DOHH2 (cell line): ENCODE measurements at regions not wholly inside any gene's neighbourhood (a gene's known extent, or its start where the extent isn't known, plus 50 kb on each side); places are given as distances from the start of the nearest gene placed in this dataset.

Experiments used
- H3F3A ChIP-seq: fragments of 200-600 bp; sonication (generic), shearing (Covaris generic); 2 replicates; pipeline ENCODE4 v1.6.0; 2016; ENCODE audit warnings: antibody characterized with exemption, mild to moderate bottlenecking; ENCODE audit not compliant: control insufficient read depth, insufficient read depth
- H3K27ac ChIP-seq: fragments of 200-600 bp; sonication (generic); 2 replicates; pipeline ENCODE4 v1.5.1; 2014; ENCODE audit warnings: low read depth, mild to moderate bottlenecking, low read length, moderate library complexity
- H3K27me3 ChIP-seq: fragments of 200-600 bp; sonication (generic); 2 replicates; pipeline ENCODE4 v1.6.1; 2014; ENCODE audit warnings: mild to moderate bottlenecking, low read length, mixed read lengths; ENCODE audit not compliant: control insufficient read depth
- H3K36me3 ChIP-seq: fragments of 200-600 bp; sonication (generic); 2 replicates; pipeline ENCODE4 v1.6.1; 2014; ENCODE audit warnings: mild to moderate bottlenecking, low read length, moderate library complexity, mixed read lengths; ENCODE audit not compliant: control insufficient read depth
- H3K4me1 ChIP-seq: fragments of 200-600 bp; sonication (generic); 2 replicates; pipeline ENCODE4 v1.6.1; 2014; ENCODE audit warnings: mild to moderate bottlenecking, low read length, mixed read lengths; ENCODE audit not compliant: control insufficient read depth
- H3K4me2 ChIP-seq: fragments of 200-600 bp; sonication (generic); 2 replicates; pipeline ENCODE4 v1.6.0; 2014; ENCODE audit warnings: mild to moderate bottlenecking, low read length, moderate library complexity
- H3K4me3 ChIP-seq: fragments of 200-600 bp; sonication (generic); 2 replicates; pipeline ENCODE4 v1.5.1; 2014; ENCODE audit warnings: mild to moderate bottlenecking, low read length, mixed read lengths
- H3K79me2 ChIP-seq: fragments of 200-600 bp; sonication (generic); 2 replicates; pipeline ENCODE4 v1.6.1; 2014; ENCODE audit warnings: mild to moderate bottlenecking, low read length, mixed read lengths; ENCODE audit not compliant: control insufficient read depth
- H3K9me2 ChIP-seq: fragments of 200-600 bp; sonication (generic); replicated peaks from 2 replicates; pipeline ENCODE4 v1.6.1; 2014; ENCODE audit warnings: mild to moderate bottlenecking, low read length, mixed read lengths; ENCODE audit not compliant: control insufficient read depth
- H3K9me3 ChIP-seq: fragments of 200-600 bp; sonication (generic); 2 replicates; pipeline ENCODE4 v1.6.1; 2014; ENCODE audit warnings: antibody characterized with exemption, low read length, mixed read lengths; ENCODE audit not compliant: control insufficient read depth, insufficient read depth
- H4K20me1 ChIP-seq: fragments of 200-600 bp; sonication (generic); 2 replicates; pipeline ENCODE4 v1.6.0; 2014; ENCODE audit warnings: low read depth, mild to moderate bottlenecking, antibody characterized with exemption, low read length, moderate library complexity; ENCODE audit not compliant: control insufficient read depth, insufficient read depth
- CTCF ChIP-seq: fragments of 200-600 bp; sonication (generic); IDR thresholded peaks from one replicate; pipeline ENCODE4 v1.5.1; 2014; ENCODE audit warnings: antibody characterized with exemption, mild to moderate bottlenecking, low read depth, low read length; ENCODE audit not compliant: poor library complexity, severe bottlenecking
- EZH2phosphoT487 ChIP-seq: fragments of 200-600 bp; sonication (generic); IDR thresholded peaks from 2 replicates; pipeline ENCODE4 v1.6.1; 2017; ENCODE audit warnings: borderline replicate concordance, mild to moderate bottlenecking, antibody characterized with exemption, low read length, moderate library complexity, mixed read lengths

GRCh38 chr1:51048021-51048420, 54.0 kb upstream of the C1orf185 start:
- Histone ChIP-seq H3K4me2 (no peak overlapping the region), H3K4me3 (no peak overlapping the region), H3K27me3 (peaks cover 14% of the 10 kb centered on the region), H4K20me1 (no peaks in the 10 kb centered on the region), H3K9me3 (no peaks in the 10 kb centered on the region), H3K27ac (no peak overlapping the region), H3K79me2 (no peaks in the 10 kb centered on the region), H3K36me3 (no peaks in the 10 kb centered on the region), H3K4me1 (no peaks in the 10 kb centered on the region), H3F3A (no peaks in the 10 kb centered on the region), H3K9me2 (no peaks in the 10 kb centered on the region)
- no peak for TF ChIP-seq EZH2phosphoT487
- no peak for TF ChIP-seq CTCF

- H3K9me2 ChIP-seq = no peaks in the 10 kb centered on the region
- H3K27me3 ChIP-seq = peaks cover 17% of the 10 kb centered on the region
- H3K79me2 ChIP-seq = no peaks in the 10 kb centered on the region
- no peaks in the 10 kb centered on the region for H3F3A ChIP-seq
- no peaks in the 10 kb centered on the region for H3K36me3 ChIP-seq
- no peaks in the 10 kb centered on the region for H3K4me1 ChIP-seq
- H3K27ac ChIP-seq = no peak overlapping the region
- TF ChIP-seq EZH2phosphoT487 = no peak
- TF ChIP-seq CTCF = no peak
- H3K4me3 ChIP-seq = no peak overlapping the region
- no peaks in the 10 kb centered on the region for H3K9me3 ChIP-seq
- H4K20me1 ChIP-seq = no peaks in the 10 kb centered on the region
- no peak overlapping the region for H3K4me2 ChIP-seq
These were observed 53.4 kb upstream of the C1orf185 start for GRCh38 chr1:51048670-51049069.
